GM19023 (cell line): ENCODE measurements at regions not wholly inside any gene's neighbourhood (a gene's known extent, or its start where the extent isn't known, plus 50 kb on each side); places are given as distances from the start of the nearest gene placed in this dataset.
"Not testable (repeated sequence)": the region's sequence is repeated elsewhere in the genome, so short reads cannot be mapped to it uniquely, and the experiment has no call there.

ENCODE experiments used
- ATAC-seq: cut with Tn5 transposase; IDR thresholded peaks from one replicate; pipeline ENCODE4 v1.9.1; 2021; ENCODE audit warnings: mild to moderate bottlenecking, moderate library complexity; ENCODE audit not compliant: unreplicated experiment

DNA sequence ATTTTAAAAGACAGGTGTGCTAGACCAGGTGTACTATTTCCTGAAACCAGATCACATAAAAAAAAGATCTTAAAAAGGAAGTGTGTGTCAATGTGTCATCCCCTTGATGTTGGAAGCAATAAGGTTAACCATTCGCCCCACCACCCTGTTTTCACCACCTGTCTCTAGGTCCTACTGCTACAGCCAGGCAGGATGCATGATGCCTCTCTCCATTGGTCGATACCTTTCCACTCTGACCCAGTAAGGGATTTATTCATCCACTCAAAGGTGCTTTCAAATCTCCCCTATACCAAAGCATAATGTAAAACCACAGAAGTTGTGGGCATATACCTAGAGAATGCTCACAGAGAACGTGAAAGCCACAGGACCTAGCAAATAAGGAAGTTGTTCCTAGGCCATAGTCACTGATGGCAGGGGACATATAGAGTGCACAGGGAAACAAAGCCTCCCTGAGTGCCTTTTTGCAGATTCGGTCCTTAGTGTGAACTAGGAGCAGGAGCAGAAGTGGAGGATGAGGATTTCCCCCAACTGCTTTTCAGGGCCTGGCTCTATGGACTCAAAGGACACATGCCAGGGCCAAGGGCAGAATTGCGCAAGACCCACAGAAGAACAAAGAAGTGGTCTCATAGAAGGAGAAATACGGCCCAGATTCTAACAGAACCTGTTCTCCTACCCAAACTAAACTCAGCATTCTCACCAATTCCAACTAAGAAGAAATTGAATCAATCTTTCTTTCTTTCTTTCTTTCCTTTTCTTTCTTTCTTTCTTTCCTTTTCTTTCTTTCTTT lies 631.5 kb upstream of the NRP1 start:
- no peak for ATAC-seq

DNA sequence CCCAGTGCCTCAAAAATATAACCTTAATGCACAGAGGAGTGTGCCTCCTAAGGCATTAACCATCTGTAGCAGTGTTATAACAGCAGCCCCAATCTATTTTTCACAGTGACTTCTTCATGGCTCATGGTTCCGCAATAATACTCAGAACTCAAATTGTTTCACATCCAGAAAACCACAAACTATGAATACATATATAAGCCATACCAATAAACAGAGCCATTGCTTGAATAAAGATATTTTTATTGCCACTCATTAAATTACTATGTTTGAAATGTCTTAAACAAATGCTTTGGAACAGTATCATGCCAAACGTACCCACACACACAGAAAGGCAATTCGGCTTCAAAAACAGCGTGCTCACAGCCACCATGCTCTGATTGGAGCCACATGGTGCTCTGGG lies 629.3 kb upstream of the NRP1 start:
- ATAC-seq, result no peak

GRCh38 chr10:33956322-33956721 lies 621.9 kb upstream of the NRP1 start:
- ATAC-seq, result not testable (repeated sequence)

DNA sequence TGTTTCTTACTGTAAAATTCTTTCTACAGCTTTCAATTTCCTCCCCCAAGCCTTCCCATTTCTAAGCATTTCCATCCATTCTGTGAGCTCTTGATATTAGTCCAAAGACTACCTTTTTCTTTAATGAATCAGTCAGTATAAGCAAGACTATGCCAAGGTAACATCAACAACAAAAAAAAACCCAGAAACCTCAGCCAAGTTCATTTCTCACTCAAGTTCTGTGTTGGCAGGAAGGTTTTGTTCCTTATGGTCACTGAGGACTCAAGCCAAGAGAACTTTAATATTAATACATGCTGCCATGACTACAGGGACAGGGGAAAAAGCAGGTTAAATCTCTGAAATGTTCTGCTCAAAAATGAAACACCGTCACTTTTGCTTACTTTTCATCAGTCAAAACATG lies 621.2 kb upstream of the NRP1 start:
- ATAC-seq, result no peak

DNA sequence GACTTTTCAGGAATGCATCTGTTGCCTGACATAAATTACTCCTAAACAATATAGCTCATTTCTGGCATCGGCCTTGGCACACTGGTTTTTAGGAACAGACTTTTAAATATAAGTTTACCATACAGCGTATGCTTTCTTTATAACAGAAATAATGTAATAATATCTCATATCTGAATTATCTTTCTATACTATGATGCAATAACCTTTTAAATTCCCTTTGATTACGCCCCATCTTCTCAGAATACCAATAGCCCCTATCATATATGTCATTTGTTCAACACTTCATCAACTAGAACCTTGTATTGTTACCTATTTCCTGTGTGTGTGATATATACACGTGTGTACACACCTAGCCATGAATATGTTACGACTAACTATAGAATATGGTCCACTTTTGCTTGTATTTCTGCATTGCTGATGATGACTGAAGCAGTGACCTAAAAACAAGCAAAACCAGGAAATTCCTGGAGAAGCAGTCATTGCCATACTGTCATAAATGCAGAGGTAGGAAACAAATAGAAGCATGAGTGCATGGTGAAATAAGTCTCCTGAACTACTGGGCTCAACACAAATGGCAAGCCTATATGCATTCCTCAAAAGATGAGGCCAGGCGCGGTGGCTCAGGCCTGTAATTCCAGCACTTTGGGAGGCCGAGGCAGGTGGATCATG lies 618.4 kb upstream of the NRP1 start:
- no peak for ATAC-seq

GRCh38 chr10:33950206-33950605 lies 615.7 kb upstream of the NRP1 start:
- no peak for ATAC-seq

DNA sequence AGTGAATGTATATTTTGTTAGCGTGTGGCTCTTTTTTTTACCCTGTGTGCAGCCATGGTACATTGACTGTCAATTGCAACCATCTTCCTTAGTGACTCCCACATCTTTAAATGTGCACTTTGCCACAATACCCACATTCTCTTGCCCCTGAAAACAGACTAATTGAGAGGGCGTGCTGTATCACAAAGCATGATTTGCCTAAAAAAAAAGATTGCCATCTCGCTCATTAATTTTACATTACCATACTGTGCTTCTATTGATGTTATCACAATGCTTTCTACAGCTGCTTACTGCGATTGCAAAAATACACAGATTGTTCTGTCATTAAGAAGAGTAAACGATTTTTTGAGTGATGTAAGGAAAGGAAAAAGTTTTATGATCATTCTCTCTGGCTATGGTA lies 613.1 kb upstream of the NRP1 start:
- no peak for ATAC-seq

DNA sequence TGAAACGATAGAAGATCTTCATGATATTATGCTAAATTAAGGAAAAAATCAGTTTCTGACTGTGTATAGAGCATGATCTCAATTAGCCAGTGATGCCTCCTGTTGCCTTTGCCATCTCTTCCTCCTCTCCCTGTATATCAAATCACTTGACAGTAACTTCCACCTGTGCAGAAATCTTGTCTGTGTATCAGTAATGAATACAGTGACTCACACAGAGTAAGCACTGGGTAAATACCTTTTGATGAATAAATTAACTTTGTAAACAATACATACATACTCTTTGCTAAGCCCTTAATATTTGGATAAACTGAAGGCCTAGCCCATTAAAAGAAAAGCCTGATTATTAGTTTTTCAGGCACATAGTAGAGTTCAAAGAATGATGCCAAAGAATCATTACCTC lies 610.6 kb upstream of the NRP1 start:
- no peak for ATAC-seq

DNA sequence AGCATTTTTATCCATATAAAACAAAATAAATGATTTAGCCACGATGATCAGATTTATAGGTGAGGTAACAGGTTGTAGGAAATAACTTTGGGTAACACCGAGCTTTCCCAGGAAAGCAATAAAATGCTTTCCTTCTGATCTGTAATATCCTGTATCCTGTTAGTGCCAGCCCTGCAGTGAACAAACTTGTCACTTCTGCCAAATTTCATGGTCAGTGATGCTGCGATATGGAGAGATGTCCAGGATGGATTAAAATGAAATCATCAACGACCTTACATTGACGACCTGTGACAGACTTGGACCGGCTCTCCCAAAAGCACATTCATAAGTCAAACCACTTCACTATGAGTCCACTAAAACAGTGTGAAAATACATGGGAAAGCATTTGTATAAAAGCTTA lies 608.0 kb upstream of the NRP1 start:
- ATAC-seq, result no peak

DNA sequence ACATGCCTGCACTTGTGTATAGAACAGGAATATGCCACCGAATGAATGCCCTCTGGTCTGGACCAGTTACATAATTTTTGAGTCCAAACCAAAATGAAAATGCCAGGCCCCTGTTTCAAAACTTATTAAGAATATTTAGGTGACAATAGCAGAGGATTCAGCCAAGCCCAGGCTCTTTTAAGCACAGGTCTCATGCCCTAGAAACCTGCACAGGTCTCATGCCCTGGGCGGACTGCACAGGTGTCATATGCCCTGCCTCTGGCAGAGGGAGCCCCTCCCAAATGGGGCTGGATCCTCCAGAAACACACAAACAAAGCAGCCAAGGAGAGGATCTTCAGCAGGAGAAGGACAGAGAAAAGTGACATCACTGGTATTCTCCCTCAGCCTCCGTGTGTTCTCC lies 605.4 kb upstream of the NRP1 start:
- no peak for ATAC-seq

GRCh38 chr10:33939410-33939809 lies 604.9 kb upstream of the NRP1 start:
- ATAC-seq, result no peak

GRCh38 chr10:33938001-33938400 lies 603.5 kb upstream of the NRP1 start:
- no peak for ATAC-seq

DNA sequence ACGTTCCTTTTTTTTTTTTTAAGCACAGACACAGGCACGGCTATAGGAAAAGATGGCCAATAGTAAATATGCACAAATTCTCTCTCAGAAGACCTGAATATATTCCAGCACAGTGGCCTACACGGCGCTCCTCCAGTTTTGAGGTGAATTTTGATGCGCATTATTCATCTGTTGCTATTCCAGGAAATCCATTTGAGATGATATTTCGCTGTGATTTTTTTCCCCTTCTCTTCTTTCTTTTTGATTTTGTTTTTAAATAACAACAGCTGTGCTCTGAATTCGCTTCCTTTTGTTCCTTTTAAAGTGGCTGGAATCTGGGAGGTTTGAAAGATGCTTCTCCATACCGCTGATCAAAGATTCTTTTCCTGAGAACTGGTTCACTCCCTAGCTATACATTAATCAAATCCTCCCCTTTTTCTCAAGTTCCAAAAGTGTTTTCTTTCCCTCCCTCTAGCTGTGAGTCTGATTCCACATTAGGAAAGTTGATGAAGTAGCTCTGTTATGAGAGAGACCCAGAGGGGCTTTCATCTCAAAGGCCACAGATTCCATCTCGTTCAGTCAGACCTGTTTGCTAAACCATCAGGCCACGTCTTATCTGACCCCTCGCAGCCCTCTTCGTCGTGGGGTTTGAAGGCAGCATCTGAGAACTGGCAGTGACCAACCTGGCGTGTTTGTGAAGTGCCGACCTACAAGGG lies 602.7 kb upstream of the NRP1 start:
- no peak for ATAC-seq

DNA sequence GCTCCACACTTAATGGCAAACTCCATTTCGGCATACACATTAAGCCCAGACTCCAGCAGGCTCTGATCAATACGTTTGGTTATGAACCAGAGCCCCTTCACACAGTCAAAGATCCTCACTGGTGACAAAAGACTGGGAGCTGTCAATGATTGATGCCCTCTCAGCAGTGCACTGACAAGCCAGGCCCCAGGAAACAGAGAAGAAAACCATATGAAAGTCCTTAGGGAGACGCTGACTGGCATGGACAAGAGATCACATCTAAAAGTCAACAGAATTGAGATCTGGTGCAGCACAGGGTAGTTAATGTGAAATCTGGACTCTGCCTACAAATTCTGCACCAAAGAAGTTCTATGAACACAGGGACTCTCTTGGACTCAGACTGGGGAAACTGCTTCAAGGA lies 600.9 kb upstream of the NRP1 start:
- no peak for ATAC-seq

GRCh38 chr10:33930079-33930478 lies 595.6 kb upstream of the NRP1 start:
- no peak for ATAC-seq

DNA sequence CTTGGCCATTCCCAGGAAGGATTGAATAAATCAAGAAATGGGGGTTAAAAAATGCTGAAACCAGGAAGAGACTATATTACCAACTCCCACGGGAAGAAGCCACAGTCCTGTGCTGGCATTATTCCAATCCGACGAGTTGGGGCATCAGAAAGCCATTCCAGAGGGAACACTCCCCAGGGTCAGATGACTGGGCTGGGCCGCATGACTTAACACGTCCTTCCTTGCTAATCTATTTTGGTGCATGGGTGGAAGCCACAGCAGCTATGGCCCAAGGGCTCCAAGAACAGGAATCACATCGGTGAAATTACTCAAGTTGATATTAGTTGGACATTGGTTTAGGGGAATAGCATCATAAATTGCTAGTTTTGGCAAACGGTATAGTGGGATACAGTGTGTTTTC lies 592.9 kb upstream of the NRP1 start:
- no peak for ATAC-seq

DNA sequence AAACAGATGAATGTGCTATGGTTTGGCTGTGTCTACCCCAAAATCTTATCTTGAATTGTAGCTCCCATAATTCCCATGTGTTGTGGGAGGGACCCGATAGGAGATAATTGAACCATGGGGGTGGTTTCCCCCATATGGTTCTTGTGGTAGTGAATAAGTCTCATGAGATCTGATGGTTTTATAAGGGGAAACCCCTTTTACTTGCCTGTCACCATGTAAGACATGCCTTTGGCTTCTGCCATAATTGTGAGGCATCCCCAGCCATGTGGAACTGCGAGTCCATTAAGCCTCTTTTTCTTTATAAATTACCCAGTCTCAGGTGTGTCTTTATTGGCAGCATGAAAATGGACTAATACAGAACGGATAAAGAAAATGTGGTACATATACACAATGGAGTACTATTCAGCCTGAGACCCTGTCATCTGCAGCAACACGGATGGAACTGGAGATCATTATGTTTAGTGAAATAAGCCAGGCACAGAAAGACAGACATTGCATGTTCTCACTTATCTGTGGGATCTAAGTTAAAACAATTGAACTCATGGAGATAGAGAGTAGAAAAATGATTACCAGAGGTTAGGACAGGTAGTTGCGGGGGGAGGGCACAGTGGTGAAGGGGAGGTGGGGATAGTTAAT lies 587.6 kb upstream of the NRP1 start:
- ATAC-seq, result no peak

GRCh38 chr10:33920351-33920750 lies 585.9 kb upstream of the NRP1 start:
- no peak for ATAC-seq

- ATAC-seq, result no peak
These were observed 584.8 kb upstream of the NRP1 start for GRCh38 chr10:33919244-33919643.

- no peak for ATAC-seq
These were observed 582.8 kb upstream of the NRP1 start for GRCh38 chr10:33917069-33917780.

- ATAC-seq, result no peak
These were observed 580.3 kb upstream of the NRP1 start for GRCh38 chr10:33914746-33915145.
